Esophagus squamous epithelium (tissue), 5 donors: ENCODE measurements at regions not wholly inside any gene's neighbourhood (a gene's known extent, or its start where the extent isn't known, plus 50 kb on each side); places are given as distances from the start of the nearest gene placed in this dataset.

Source experiments
- DNase-seq: peaks from one replicate; lab custom pipeline; 2025; lab: John Stamatoyannopoulos, UW
- H3K27ac ChIP-seq, 4 donors: fragments of 200-600 bp; sonication (generic); one replicate each; pipeline ENCODE4 v1.5.1; 2016 to 2019; ENCODE audit warnings: mild to moderate bottlenecking in 1 of 4
- H3K27me3 ChIP-seq, 4 donors: fragments of 200-600 bp; sonication (generic); 1 replicate in 3 of 4; 2 replicates in 1 of 4; pipeline versions ENCODE4 v1.5.1 to v1.6.0; 2017 to 2021; ENCODE audit warnings: antibody characterized with exemption in 1 of 4
- H3K36me3 ChIP-seq, 3 donors: fragments of 200-600 bp; sonication (generic); one replicate each; pipeline ENCODE4 v1.5.1; 2016 to 2019
- H3K4me1 ChIP-seq, 3 donors: fragments of 200-600 bp; sonication (generic); one replicate each; pipeline ENCODE4 v1.5.1; 2017 to 2019
- H3K4me3 ChIP-seq, 4 donors: fragments of 200-600 bp; sonication (generic); 1 replicate in 3 of 4; 2 replicates in 1 of 4; pipeline ENCODE4 v1.5.1; 2016 to 2019; ENCODE audit warnings: mild to moderate bottlenecking in 2 of 4, moderate library complexity in 1 of 4
- H3K9me3 ChIP-seq, 3 donors: fragments of 200-600 bp; sonication (generic); one replicate each; pipeline ENCODE4 v1.5.1; 2016 to 2019
- POLR2A ChIP-seq, 4 donors: fragments of 450-650 bp; IDR thresholded peaks; one replicate each; pipeline ENCODE4 v1.6.1; 2017; ENCODE audit warnings: antibody characterized with exemption in 4 of 4, mild to moderate bottlenecking in 4 of 4, moderate library complexity in 3 of 4
- WGBS, 2 donors: methylation state at CpG; one replicate each; pipeline ENCODE4 v1.1.5; 2018; 5-methylcytosine and 5-hydroxymethylcytosine counted together
- intact Hi-C: fragments of 100-400 bp; cut with DNase I; formaldehyde crosslinking; loops from one replicate; pipeline ENCODE4 v1.15.0; 2022
- TF ChIP-seq, protein P1 (sequence below), 6 experiments: fragments of 450-650 bp in 4 of 6; fragments of 200-600 bp in 2 of 6; sonication (generic) in 2 of 6; IDR thresholded peaks; one replicate each; pipeline ENCODE4 v1.5.1; 2016 to 2019; ENCODE audit warnings: antibody characterized with exemption in 6 of 6, mild to moderate bottlenecking in 4 of 6, moderate library complexity in 4 of 6
- donor health status: DM: yes; HTN: yes; CAD: no.

GRCh38 chr17:37829592-37830123 is 84.8 kb upstream of the HNF1B start:
- Histone ChIP-seq H3K36me3 (no peaks in the 10 kb centered on the region), H3K4me1 (peaks cover 0 to 5% (median 3%) of the 10 kb centered on the region in 3 donors), H3K27ac (no peak overlapping the region), H3K4me3 (no peak overlapping the region), H3K9me3 (no peaks in the 10 kb centered on the region), H3K27me3 (peaks cover 0 to 16% (median 0%) of the 10 kb centered on the region in 4 donors)
- intact Hi-C loops: no loop called here
- no peak for TF ChIP-seq POLR2A (IDR thresholded peaks at IDR 0.05)
- TF ChIP-seq, protein P1, sequence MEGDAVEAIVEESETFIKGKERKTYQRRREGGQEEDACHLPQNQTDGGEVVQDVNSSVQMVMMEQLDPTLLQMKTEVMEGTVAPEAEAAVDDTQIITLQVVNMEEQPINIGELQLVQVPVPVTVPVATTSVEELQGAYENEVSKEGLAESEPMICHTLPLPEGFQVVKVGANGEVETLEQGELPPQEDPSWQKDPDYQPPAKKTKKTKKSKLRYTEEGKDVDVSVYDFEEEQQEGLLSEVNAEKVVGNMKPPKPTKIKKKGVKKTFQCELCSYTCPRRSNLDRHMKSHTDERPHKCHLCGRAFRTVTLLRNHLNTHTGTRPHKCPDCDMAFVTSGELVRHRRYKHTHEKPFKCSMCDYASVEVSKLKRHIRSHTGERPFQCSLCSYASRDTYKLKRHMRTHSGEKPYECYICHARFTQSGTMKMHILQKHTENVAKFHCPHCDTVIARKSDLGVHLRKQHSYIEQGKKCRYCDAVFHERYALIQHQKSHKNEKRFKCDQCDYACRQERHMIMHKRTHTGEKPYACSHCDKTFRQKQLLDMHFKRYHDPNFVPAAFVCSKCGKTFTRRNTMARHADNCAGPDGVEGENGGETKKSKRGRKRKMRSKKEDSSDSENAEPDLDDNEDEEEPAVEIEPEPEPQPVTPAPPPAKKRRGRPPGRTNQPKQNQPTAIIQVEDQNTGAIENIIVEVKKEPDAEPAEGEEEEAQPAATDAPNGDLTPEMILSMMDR (IDR thresholded peaks at IDR 0.05): no peak
- 62 to 74% methylated on average over 5 of the region's 5 CpGs for WGBS, 2 donors
- DNase-seq: no peak

DNA sequence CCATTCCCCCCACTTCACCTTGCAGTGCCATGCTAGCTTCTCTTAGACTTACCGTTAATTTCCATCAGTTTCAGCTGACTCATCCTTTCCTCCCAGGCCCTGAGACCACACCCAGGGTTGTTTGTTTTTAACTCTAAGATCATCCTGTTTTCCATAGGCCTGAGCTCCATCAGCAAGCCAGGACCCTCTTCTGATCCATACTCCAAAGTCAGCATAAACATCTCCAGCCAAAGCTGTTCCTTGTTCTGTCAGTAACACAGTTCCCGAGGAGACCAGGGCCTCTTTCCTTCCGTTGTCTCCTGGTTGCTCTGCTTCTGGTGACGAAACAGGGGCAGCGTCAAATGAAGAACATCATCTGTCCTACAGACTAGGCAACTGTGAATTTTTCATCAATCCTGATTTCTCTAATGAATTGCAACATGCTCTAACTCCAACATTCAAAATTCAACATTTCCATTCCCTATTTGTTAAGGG is 83.8 kb upstream of the HNF1B start:
- no peak overlapping the region for H3K27ac ChIP-seq
- peaks cover 0 to 10% (median 3%) of the 10 kb centered on the region in 3 donors for H3K4me1 ChIP-seq
- H3K36me3 ChIP-seq: no peaks in the 10 kb centered on the region
- TF ChIP-seq, protein P1 (IDR thresholded peaks at IDR 0.05): no peak
- no peak for TF ChIP-seq POLR2A (IDR thresholded peaks at IDR 0.05)
- no peak for DNase-seq
- H3K9me3 ChIP-seq: no peaks in the 10 kb centered on the region
- 42 to 53% methylated on average over 5 of the region's 5 CpGs for WGBS, 2 donors
- H3K4me3 ChIP-seq: no peak overlapping the region
- intact Hi-C loops: no loop called here
- peaks cover 0 to 16% (median 0%) of the 10 kb centered on the region in 4 donors for H3K27me3 ChIP-seq

DNA sequence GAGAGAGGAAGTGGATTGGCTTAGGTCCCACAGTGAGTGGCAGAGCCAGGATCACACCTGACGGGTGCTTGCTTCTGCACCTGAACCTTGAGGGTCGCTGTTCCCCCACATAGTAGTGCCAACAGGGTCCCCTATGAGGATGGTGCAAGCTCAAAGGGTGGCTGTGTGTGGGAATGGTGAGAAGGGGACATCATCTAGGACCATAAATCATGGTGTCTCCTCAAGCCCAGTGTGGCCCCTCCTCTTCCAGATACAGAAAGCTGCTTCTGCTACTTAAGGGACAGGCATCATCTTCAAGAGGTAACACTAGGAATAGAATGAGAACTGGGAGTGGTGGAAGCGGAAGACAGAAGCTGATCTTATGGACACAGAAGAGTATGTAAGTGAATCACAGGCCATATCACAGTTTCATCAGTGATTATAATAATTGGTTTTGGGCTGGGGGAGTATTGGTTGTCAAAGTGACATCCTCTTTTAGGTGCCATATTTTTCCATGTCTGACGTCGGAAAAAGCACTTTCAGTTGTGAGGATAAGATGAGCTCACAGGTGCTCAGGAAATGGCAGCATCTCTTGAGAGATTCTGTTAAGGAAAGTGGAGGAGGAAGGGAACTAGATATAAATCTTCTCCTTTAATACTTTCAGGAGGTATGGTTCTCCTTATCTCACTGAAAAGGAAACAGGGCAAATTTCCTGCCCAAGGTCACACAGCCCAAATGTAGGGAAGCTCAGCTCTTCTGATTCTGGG is 83.2 kb upstream of the HNF1B start:
- TF ChIP-seq POLR2A (IDR thresholded peaks at IDR 0.05): no peak
- TF ChIP-seq, protein P1 (IDR thresholded peaks at IDR 0.05): no peak
- WGBS, 2 donors: 80 to 83% methylated on average over 3 to 5 of the region's 5 CpGs
- intact Hi-C loops: no loop called here

GRCh38 chr17:37826497-37827430 is 81.9 kb upstream of the HNF1B start:
- TF ChIP-seq POLR2A (IDR thresholded peaks at IDR 0.05): no peak
- TF ChIP-seq, protein P1 (IDR thresholded peaks at IDR 0.05): no peak
- Histone ChIP-seq H3K9me3 (no peaks in the 10 kb centered on the region), H3K27me3 (peaks cover 0 to 15% (median 0%) of the 10 kb centered on the region in 4 donors), H3K4me3 (no peak overlapping the region), H3K27ac (no peak overlapping the region), H3K36me3 (no peaks in the 10 kb centered on the region), H3K4me1 (peaks cover 0 to 10% (median 3%) of the 10 kb centered on the region in 3 donors)
- 71 to 86% methylated on average over 4 of the region's 4 CpGs for WGBS, 2 donors
- no peak for DNase-seq
- intact Hi-C loops: no loop called here

More for the DNA sequence above, 83.2 kb upstream of the HNF1B start:
- H3K4me3 ChIP-seq: no peak overlapping the region
- no peak overlapping the region for H3K27ac ChIP-seq
- no peaks in the 10 kb centered on the region for H3K9me3 ChIP-seq
- no peaks in the 10 kb centered on the region for H3K36me3 ChIP-seq
- H3K27me3 ChIP-seq: peaks cover 0 to 16% (median 0%) of the 10 kb centered on the region in 4 donors
- no peak for DNase-seq
- peaks cover 0 to 10% (median 3%) of the 10 kb centered on the region in 3 donors for H3K4me1 ChIP-seq
